ENCODE measurements at regions not wholly inside any gene's neighbourhood (a gene's known extent, or its start where the extent isn't known, plus 50 kb on each side); places are given as distances from the start of the nearest gene placed in this dataset.

DNA sequence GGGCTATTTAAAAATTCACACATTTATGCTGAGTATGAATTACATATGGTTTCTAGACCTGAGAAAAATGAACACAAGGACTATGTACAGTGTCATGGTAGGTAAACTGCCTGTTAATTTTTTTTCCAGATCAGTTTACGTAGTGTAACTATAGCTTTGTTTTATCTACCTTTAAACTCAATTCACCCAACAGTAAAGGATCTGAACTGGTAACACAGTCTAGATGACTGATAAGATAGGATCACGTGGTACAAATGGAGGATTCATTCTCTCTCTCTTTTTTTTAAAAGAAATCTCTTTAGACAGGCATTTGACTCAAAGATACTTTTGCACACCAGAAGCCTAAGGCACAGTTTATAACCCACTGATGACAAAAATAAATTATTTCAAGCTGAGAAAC, 130.8 kb upstream of the ATP2B1 start:
- H4K20me1 ChIP-seq (ENCODE audit: control insufficient read depth, insufficient read depth) = no peaks in the 10 kb centered on the region
- H3K79me2 ChIP-seq (ENCODE audit: control insufficient read depth, insufficient read depth, low read length) = no peaks in the 10 kb centered on the region
- H3K4me3 ChIP-seq = no peak overlapping the region
- no peak overlapping the region for H3K4me2 ChIP-seq (ENCODE audit: control insufficient read depth, insufficient read depth)
- no peak for TF ChIP-seq RAD51 (IDR thresholded peaks at IDR 0.05)
- no peaks in the 10 kb centered on the region; the same call in 2 of the 3 replicates for H3K9me3 ChIP-seq (replicated peaks; ENCODE audit: control insufficient read depth, insufficient read depth, low read length)
- intact Hi-C loops (cut with micrococcal nuclease; ENCODE audit: unreplicated experiment) = no loop called here
- FAIRE-seq = no peak
- in situ Hi-C loops (cut with MboI) = no loop called here
- ChIA-PET SMC1A (ENCODE audit: uncharacterized antibody, unreplicated experiment) (interaction anchor here (1.0 to 2.6 kb wide), 12 partner anchors 11 to 174 kb away, joined by 3 to 12 read pairs (median 4); no protein-coding TSS in a partner anchor), POLR2A (interaction anchor here (0.9 kb wide), 2 partner anchors 17 to 42 kb away, joined by 3 to 5 read pairs; no protein-coding TSS in a partner anchor), CTCF (interaction anchor here (1.1 to 2.3 kb wide), 5 partner anchors 8 to 22 kb away, joined by 3 to 9 read pairs (median 4); no protein-coding TSS in a partner anchor), RAD21 (ENCODE audit: unreplicated experiment) (no interaction called here)
- no peaks in the 10 kb centered on the region for H3K4me1 ChIP-seq (ENCODE audit: control insufficient read depth, insufficient read depth, low read length)
- no TSS peak for BruUV-seq (replicated peaks)
- no peaks in the 10 kb centered on the region for H3K36me3 ChIP-seq (ENCODE audit: control insufficient read depth in 2 of 2, insufficient read depth in 2 of 2, low read length in 1 of 2)
- no peak for ATAC-seq
- no peak overlapping the region for H3K27ac ChIP-seq (ENCODE audit: control insufficient read depth, insufficient read depth)
- no peak for DNase-seq (ENCODE audit: low read depth, low spot score)
- H3K9ac ChIP-seq (ENCODE audit: control insufficient read depth, insufficient read depth, low read length) = no peak overlapping the region
- no peak overlapping the region for H2AFZ ChIP-seq (ENCODE audit: control insufficient read depth, low read depth, low read length)
- no peaks in the 10 kb centered on the region for H3K27me3 ChIP-seq (replicated peaks in 1 of 2; ENCODE audit: control insufficient read depth in 2 of 2, insufficient read depth in 2 of 2, low read length in 1 of 2)
- WGBS (ENCODE audit: insufficient coverage, insufficient replicate concordance, low lambda C conversion rate, missing lambda C conversion rate) = 93% methylated on average over 2 of the region's 2 CpGs

DNA sequence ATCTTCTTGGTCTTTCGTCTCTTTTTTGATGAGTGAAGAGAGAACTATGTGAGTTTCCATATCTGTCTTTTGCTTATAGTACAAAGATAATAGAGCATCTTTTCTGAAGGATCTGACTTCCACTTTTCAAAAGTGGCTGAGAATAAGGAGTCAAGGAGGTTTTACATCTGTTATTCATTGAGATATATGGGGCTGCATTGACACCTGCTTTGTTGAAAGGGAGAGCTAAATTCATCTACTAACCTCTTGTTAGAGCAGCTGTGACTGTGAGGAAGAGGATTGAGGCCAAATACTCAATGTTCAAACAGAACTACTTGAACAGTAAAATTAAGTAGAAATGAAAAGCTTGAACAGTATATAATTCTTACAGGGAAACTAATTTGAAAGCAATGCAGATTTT, 130.2 kb upstream of the ATP2B1 start:
- RAD21 ChIA-PET (ENCODE audit: unreplicated experiment) = interaction anchor here (0.7 kb wide), 1 partner anchor 97 kb away, joined by 4 read pairs; no protein-coding TSS in a partner anchor
- no peaks in the 10 kb centered on the region for H3K4me1 ChIP-seq (ENCODE audit: control insufficient read depth, insufficient read depth, low read length)
- no peak for DNase-seq (ENCODE audit: low read depth, low spot score)
- 89% methylated on average over 1 of the region's 1 CpG for WGBS (ENCODE audit: insufficient coverage, insufficient replicate concordance, low lambda C conversion rate, missing lambda C conversion rate)
- H3K79me2 ChIP-seq (ENCODE audit: control insufficient read depth, insufficient read depth, low read length) = no peaks in the 10 kb centered on the region
- H2AFZ ChIP-seq (ENCODE audit: control insufficient read depth, low read depth, low read length) = no peak overlapping the region
- H3K36me3 ChIP-seq (ENCODE audit: control insufficient read depth in 2 of 2, insufficient read depth in 2 of 2, low read length in 1 of 2) = no peaks in the 10 kb centered on the region
- ATAC-seq = no peak
- no TSS peak for BruUV-seq (replicated peaks)
- SMC1A ChIA-PET (ENCODE audit: uncharacterized antibody, unreplicated experiment) = interaction anchor here (1.0 to 2.6 kb wide), 13 partner anchors 8 to 175 kb away, joined by 3 to 12 read pairs (median 4); no protein-coding TSS in a partner anchor
- no peaks in the 10 kb centered on the region for H4K20me1 ChIP-seq (ENCODE audit: control insufficient read depth, insufficient read depth)
- CTCF ChIA-PET = interaction anchor here (0.6 to 2.3 kb wide), 6 partner anchors 9 to 186 kb away, joined by 3 to 9 read pairs (median 4); no protein-coding TSS in a partner anchor
- POLR2A ChIA-PET = interaction anchor here (0.9 to 1.1 kb wide), 3 partner anchors 17 to 210 kb away, joined by 3 to 5 read pairs (median 3); no protein-coding TSS in a partner anchor
- H3K4me3 ChIP-seq = no peak overlapping the region
- no peak for FAIRE-seq
- H3K27me3 ChIP-seq (replicated peaks in 1 of 2; ENCODE audit: control insufficient read depth in 2 of 2, insufficient read depth in 2 of 2, low read length in 1 of 2) = no peaks in the 10 kb centered on the region
- TF ChIP-seq, protein P1, sequence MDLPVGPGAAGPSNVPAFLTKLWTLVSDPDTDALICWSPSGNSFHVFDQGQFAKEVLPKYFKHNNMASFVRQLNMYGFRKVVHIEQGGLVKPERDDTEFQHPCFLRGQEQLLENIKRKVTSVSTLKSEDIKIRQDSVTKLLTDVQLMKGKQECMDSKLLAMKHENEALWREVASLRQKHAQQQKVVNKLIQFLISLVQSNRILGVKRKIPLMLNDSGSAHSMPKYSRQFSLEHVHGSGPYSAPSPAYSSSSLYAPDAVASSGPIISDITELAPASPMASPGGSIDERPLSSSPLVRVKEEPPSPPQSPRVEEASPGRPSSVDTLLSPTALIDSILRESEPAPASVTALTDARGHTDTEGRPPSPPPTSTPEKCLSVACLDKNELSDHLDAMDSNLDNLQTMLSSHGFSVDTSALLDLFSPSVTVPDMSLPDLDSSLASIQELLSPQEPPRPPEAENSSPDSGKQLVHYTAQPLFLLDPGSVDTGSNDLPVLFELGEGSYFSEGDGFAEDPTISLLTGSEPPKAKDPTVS (IDR thresholded peaks at IDR 0.05; ENCODE audit: low read depth, low read length) = no peak
- TF ChIP-seq SIN3A (IDR thresholded peaks at IDR 0.05; ENCODE audit: low read depth, low read length) (no peak), NFYA (IDR thresholded peaks at IDR 0.05; ENCODE audit: borderline replicate concordance, low read depth, low read length) (no peak), TAF1 (IDR thresholded peaks at IDR 0.05; ENCODE audit: borderline replicate concordance, low read depth, low read length) (no peak)
- H3K9ac ChIP-seq (ENCODE audit: control insufficient read depth, insufficient read depth, low read length) = no peak overlapping the region
- no peak overlapping the region for H3K4me2 ChIP-seq (ENCODE audit: control insufficient read depth, insufficient read depth)
- H3K27ac ChIP-seq (ENCODE audit: control insufficient read depth, insufficient read depth) = no peak overlapping the region
- intact Hi-C loops (cut with micrococcal nuclease; ENCODE audit: unreplicated experiment) = no loop called here
- in situ Hi-C loops (cut with MboI) = no loop called here
- H3K9me3 ChIP-seq (replicated peaks; ENCODE audit: control insufficient read depth, insufficient read depth, low read length) = no peaks in the 10 kb centered on the region

All from GM12878 (cell line).